Liver (tissue), 8 donors: ENCODE measurements at regions not wholly inside any gene's neighbourhood (a gene's known extent, or its start where the extent isn't known, plus 50 kb on each side); places are given as distances from the start of the nearest gene placed in this dataset.
"Not testable (repeated sequence)": the region's sequence is repeated elsewhere in the genome, so short reads cannot be mapped to it uniquely, and the experiment has no call there.

ENCODE experiments used
- DNase-seq: peaks from one replicate; pipeline ENCODE4 v3.0.0-alpha.2; 2017; ENCODE audit warnings: low spot score
- H3K27ac ChIP-seq, 2 donors: one replicate each; pipeline ENCODE4 v1.7.0; 2013; ENCODE audit warnings: inconsistent platforms in 2 of 2, low read length in 2 of 2, control low read depth in 1 of 2, low read depth in 1 of 2, mild to moderate bottlenecking in 1 of 2
- H3K27me3 ChIP-seq, 4 donors: one replicate each; pipeline versions ENCODE4 v1.6.1 to v1.7.0; 2013; ENCODE audit warnings: low read length in 3 of 4, inconsistent platforms in 1 of 4, mild to moderate bottlenecking in 1 of 4, moderate library complexity in 1 of 4; ENCODE audit not compliant: control insufficient read depth in 4 of 4, insufficient read depth in 4 of 4
- H3K36me3 ChIP-seq, 4 donors: one replicate each; pipeline versions ENCODE4 v1.6.1 to v1.7.0; 2013; ENCODE audit warnings: low read length in 3 of 4, mild to moderate bottlenecking in 3 of 4, low read depth in 1 of 4, moderate library complexity in 1 of 4; ENCODE audit not compliant: control insufficient read depth in 4 of 4, insufficient read depth in 3 of 4
- H3K4me1 ChIP-seq, 4 donors: one replicate each; pipeline versions ENCODE4 v1.6.1 to v1.7.0; 2013; ENCODE audit warnings: low read length in 3 of 4, mild to moderate bottlenecking in 3 of 4, moderate library complexity in 1 of 4; ENCODE audit not compliant: control insufficient read depth in 4 of 4, insufficient read depth in 4 of 4
- H3K4me3 ChIP-seq, 3 donors: one replicate each; pipeline versions ENCODE4 v1.6.1 to v1.7.0; 2013; ENCODE audit warnings: low read length in 3 of 3, control low read depth in 1 of 3, low read depth in 1 of 3, mild to moderate bottlenecking in 1 of 3
- H3K9ac ChIP-seq, 2 donors: one replicate each; pipeline ENCODE4 v1.7.0; 2013; ENCODE audit warnings: low read length in 2 of 2, mild to moderate bottlenecking in 2 of 2, moderate library complexity in 2 of 2, control low read depth in 1 of 2, low read depth in 1 of 2
- H3K9me3 ChIP-seq, 4 donors: one replicate each; pipeline versions ENCODE4 v1.6.1 to v1.7.0; 2013; ENCODE audit warnings: low read length in 3 of 4; ENCODE audit not compliant: control insufficient read depth in 4 of 4
- ATF3 ChIP-seq: IDR thresholded peaks from 2 replicates; pipeline ENCODE4 v1.6.1; 2016; ENCODE audit warnings: antibody characterized with exemption
- EGR1 ChIP-seq, 2 donors: IDR thresholded peaks; 2 replicates each; pipeline ENCODE4 v1.6.1; 2016 to 2018; ENCODE audit warnings: antibody characterized with exemption in 2 of 2, low read depth in 2 of 2
- GABPA ChIP-seq, 2 donors: IDR thresholded peaks in 1 of 2; conservative IDR thresholded peaks in 1 of 2; 2 replicates each; pipeline ENCODE4 v1.6.1; 2016; ENCODE audit warnings: antibody characterized with exemption in 2 of 2, mild to moderate bottlenecking in 1 of 2, moderate library complexity in 1 of 2
- HNF4A ChIP-seq, 2 donors: conservative IDR thresholded peaks; 2 replicates each; pipeline ENCODE4 v1.6.1; 2016; ENCODE audit warnings: antibody characterized with exemption in 2 of 2, mild to moderate bottlenecking in 2 of 2
- HNF4G ChIP-seq: IDR thresholded peaks from 2 replicates; pipeline ENCODE4 v1.6.1; 2016; ENCODE audit warnings: antibody characterized with exemption
- JUND ChIP-seq, 2 donors: IDR thresholded peaks; 2 replicates each; pipeline ENCODE4 v1.6.1; 2016; ENCODE audit warnings: antibody characterized with exemption in 2 of 2
- RAD21 ChIP-seq, 2 donors: IDR thresholded peaks; 2 replicates each; pipeline ENCODE4 v1.6.1; 2016; ENCODE audit warnings: antibody characterized with exemption in 2 of 2, mild to moderate bottlenecking in 2 of 2
- RXRA ChIP-seq, 2 donors: IDR thresholded peaks; 2 replicates each; pipeline ENCODE4 v1.6.1; 2017 to 2018; ENCODE audit warnings: antibody characterized with exemption in 2 of 2, mild to moderate bottlenecking in 1 of 2
- ZBTB33 ChIP-seq: IDR thresholded peaks from 2 replicates; pipeline ENCODE4 v1.6.1; 2016; ENCODE audit warnings: antibody characterized with exemption
- WGBS: extraction: QIAGEN DNeasy Blood & Tissue Kit; methylation state at CpG from one replicate; pipeline ENCODE4 v1.1.7; 2013; 5-methylcytosine and 5-hydroxymethylcytosine counted together
- TF ChIP-seq, protein P1 (sequence below): IDR thresholded peaks from 2 replicates; pipeline ENCODE4 v1.6.1; 2016; ENCODE audit warnings: antibody characterized with exemption, mild to moderate bottlenecking
- TF ChIP-seq, protein P2 (sequence below): fragments of 150-350 bp; IDR thresholded peaks from 2 replicates; pipeline ENCODE4 v1.5.1; 2017; ENCODE audit warnings: improper control_type of control experiment, low read depth, low read length; ENCODE audit not compliant: missing input control
- TF ChIP-seq, protein P3 (sequence below): IDR thresholded peaks from 2 replicates; pipeline ENCODE4 v1.6.1; 2016; ENCODE audit warnings: antibody characterized with exemption
- donor health status: healthy.
- donor health status: healthy.
- donor health status: healthy.
- donor health status: healthy.
- donor health status: healthy.

DNA sequence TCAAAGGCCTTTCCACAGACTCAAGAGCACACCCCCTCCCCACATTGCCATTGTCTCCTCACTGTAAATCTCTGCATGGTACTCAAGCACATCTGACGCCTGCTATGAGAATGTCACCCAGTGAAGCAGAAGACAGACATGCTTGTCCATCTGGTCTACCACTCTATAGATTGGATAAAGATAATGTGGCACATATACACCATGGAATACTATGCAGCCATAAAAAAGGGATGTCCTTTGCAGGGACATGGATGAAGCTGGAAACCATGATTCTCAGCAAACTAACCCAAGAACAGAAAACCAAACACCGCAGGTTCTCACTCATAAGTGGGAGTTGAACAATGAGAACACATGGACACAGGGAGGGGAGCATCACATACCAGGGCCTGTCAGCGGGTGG, 503.4 kb upstream of the RUNX1 start:
- H3K4me3 ChIP-seq, H3K9ac ChIP-seq, H3K27me3 ChIP-seq, H3K4me1 ChIP-seq, DNase-seq, H3K36me3 ChIP-seq, H3K27ac ChIP-seq, H3K9me3 ChIP-seq: not testable (repeated sequence)
- 94% methylated on average over 3 of the region's 3 CpGs for WGBS

DNA sequence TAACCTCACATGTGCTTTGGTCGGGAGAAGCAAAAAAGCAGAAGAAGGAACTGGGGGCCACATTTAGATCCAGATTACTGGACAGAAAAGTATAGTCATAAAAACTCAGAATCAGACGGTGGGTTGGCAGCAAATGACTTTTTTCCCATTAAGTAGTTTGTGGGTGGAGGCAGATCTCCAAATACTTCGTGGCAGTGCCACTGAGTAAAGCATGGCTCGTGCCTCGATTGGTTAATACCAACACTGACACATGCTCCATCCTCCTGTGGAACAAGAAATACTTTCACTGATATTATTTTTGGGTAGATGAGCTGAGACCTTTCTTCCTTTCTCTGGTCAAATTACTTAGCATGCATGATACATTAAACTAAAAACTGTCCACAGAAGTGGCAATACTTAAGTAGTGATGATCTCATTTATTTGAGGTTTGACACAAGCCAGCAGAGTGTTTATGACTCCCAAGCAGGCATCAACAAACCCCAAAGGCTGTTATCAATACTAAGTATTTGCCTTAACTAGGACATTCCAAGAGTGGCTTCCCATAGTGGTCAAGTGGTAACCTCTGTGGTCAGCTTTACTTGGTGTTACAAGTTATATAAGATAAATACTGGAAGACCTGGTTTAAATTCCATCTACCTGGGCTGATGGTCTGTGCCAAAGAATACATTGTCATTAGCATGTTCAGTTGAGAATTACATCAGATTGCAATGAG, 500.0 kb upstream of the RUNX1 start:
- Histone ChIP-seq H3K9ac (no peak overlapping the region), H3K27ac (no peak overlapping the region), H3K9me3 (no peaks in the 10 kb centered on the region), H3K4me1 (no peaks in the 10 kb centered on the region), H3K36me3 (no peaks in the 10 kb centered on the region), H3K4me3 (no peak overlapping the region), H3K27me3 (peaks cover 0 to 5% (median 0%) of the 10 kb centered on the region in 4 donors)
- 91% methylated on average over 5 of the region's 5 CpGs for WGBS
- no peak for DNase-seq
- TF ChIP-seq ATF3, result no peak
- no peak for TF ChIP-seq HNF4G
- TF ChIP-seq, protein P1, sequence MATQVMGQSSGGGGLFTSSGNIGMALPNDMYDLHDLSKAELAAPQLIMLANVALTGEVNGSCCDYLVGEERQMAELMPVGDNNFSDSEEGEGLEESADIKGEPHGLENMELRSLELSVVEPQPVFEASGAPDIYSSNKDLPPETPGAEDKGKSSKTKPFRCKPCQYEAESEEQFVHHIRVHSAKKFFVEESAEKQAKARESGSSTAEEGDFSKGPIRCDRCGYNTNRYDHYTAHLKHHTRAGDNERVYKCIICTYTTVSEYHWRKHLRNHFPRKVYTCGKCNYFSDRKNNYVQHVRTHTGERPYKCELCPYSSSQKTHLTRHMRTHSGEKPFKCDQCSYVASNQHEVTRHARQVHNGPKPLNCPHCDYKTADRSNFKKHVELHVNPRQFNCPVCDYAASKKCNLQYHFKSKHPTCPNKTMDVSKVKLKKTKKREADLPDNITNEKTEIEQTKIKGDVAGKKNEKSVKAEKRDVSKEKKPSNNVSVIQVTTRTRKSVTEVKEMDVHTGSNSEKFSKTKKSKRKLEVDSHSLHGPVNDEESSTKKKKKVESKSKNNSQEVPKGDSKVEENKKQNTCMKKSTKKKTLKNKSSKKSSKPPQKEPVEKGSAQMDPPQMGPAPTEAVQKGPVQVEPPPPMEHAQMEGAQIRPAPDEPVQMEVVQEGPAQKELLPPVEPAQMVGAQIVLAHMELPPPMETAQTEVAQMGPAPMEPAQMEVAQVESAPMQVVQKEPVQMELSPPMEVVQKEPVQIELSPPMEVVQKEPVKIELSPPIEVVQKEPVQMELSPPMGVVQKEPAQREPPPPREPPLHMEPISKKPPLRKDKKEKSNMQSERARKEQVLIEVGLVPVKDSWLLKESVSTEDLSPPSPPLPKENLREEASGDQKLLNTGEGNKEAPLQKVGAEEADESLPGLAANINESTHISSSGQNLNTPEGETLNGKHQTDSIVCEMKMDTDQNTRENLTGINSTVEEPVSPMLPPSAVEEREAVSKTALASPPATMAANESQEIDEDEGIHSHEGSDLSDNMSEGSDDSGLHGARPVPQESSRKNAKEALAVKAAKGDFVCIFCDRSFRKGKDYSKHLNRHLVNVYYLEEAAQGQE, result no peak
- no peak for TF ChIP-seq ZBTB33
- TF ChIP-seq, protein P2, sequence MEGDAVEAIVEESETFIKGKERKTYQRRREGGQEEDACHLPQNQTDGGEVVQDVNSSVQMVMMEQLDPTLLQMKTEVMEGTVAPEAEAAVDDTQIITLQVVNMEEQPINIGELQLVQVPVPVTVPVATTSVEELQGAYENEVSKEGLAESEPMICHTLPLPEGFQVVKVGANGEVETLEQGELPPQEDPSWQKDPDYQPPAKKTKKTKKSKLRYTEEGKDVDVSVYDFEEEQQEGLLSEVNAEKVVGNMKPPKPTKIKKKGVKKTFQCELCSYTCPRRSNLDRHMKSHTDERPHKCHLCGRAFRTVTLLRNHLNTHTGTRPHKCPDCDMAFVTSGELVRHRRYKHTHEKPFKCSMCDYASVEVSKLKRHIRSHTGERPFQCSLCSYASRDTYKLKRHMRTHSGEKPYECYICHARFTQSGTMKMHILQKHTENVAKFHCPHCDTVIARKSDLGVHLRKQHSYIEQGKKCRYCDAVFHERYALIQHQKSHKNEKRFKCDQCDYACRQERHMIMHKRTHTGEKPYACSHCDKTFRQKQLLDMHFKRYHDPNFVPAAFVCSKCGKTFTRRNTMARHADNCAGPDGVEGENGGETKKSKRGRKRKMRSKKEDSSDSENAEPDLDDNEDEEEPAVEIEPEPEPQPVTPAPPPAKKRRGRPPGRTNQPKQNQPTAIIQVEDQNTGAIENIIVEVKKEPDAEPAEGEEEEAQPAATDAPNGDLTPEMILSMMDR, result no peak
- TF ChIP-seq GABPA (IDR thresholded peaks at IDR 0.05 in 1 of 2, conservative IDR thresholded peaks at IDR 0.05 in 1 of 2), result no peak
- TF ChIP-seq RAD21 (IDR thresholded peaks at IDR 0.05), result no peak
- TF ChIP-seq EGR1 (IDR thresholded peaks at IDR 0.05; ENCODE audit: low read depth in 2 of 2), result no peak
- TF ChIP-seq, protein P3, sequence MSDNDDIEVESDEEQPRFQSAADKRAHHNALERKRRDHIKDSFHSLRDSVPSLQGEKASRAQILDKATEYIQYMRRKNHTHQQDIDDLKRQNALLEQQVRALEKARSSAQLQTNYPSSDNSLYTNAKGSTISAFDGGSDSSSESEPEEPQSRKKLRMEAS, result no peak
- no peak for TF ChIP-seq HNF4A (conservative IDR thresholded peaks at IDR 0.05)
- no peak for TF ChIP-seq RXRA (IDR thresholded peaks at IDR 0.05)
- no peak for TF ChIP-seq JUND (IDR thresholded peaks at IDR 0.05)
